Hematopoietic multipotent progenitor cell treated with erythropoietin and hydrocortisone succinate and interleukin-3 and kit ligand, for 8 days (in vitro differentiated cells): ENCODE measurements at regions not wholly inside any gene's neighbourhood (a gene's known extent, or its start where the extent isn't known, plus 50 kb on each side); places are given as distances from the start of the nearest gene placed in this dataset.

Experiments used
- DNase-seq: peaks from one replicate; pipeline ENCODE4 v3.0.0-alpha.2; 2015

DNA sequence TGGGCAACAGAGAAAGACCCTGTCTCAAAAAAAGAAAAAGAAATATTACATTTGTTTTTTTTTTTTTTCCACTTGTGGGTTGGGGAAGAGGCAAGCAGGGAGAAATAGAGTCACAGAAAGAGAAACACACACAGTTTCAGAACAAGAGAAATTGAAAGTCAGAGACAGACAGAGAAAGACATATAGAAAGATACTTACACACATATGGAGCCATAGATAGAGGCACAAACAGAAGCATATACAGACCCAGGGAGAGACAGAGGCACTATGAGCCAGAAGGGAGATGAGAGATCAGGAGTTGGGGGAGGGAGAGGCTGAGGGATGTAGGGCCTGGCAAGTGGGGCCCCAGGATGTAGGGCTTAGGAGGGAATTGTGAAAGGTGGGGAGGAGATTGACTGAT lies 55.2 kb upstream of the GIMD1 start:
- no peak for DNase-seq

DNA sequence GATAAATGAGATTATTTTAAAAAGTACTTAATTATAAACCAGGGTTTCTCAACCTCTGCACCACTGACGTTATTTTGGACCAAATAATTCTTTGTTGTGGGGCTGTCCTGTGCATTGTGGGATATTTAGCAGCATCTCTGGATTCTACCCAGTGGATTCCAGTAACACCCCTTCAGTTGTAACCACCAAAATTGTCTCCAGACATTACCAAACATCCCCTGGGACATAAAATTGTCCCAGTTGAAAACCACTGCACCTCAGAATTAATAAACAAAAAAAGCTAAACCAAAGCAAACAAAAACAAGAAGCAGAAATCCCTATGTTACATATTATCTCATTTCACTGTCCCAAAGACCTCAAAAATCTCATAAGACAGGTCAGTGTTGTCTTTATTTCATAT lies 54.2 kb upstream of the GIMD1 start:
- no peak for DNase-seq

GRCh38 chr4:106421441-106422296 lies 53.1 kb upstream of the GIMD1 start:
- no peak for DNase-seq

DNA sequence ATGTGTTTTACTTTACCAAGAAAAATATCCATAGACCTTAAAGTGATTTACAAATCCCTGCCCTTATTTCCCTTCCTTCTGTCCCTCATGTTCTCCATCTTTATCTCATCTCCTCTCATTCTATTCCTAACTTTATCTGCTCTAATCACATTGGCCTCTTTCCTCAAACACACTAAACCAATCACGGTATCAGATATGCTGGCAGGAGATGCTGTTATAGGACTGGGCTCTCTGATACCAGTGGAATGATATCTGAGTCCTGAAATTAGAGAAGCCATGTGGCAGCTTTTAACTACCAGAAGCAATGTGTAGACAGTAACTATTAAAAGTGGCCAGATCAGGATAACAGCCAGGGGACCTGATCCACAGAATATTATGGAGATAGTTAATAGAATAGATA lies 49.9 kb upstream of the GIMD1 start:
- no peak for DNase-seq
